ENCODE measurements at regions not wholly inside any gene's neighbourhood (a gene's known extent, or its start where the extent isn't known, plus 50 kb on each side); places are given as distances from the start of the nearest gene placed in this dataset.
A peak's percentile ranks its signal among the peaks of the same experiment; 100 is the strongest.

DNA sequence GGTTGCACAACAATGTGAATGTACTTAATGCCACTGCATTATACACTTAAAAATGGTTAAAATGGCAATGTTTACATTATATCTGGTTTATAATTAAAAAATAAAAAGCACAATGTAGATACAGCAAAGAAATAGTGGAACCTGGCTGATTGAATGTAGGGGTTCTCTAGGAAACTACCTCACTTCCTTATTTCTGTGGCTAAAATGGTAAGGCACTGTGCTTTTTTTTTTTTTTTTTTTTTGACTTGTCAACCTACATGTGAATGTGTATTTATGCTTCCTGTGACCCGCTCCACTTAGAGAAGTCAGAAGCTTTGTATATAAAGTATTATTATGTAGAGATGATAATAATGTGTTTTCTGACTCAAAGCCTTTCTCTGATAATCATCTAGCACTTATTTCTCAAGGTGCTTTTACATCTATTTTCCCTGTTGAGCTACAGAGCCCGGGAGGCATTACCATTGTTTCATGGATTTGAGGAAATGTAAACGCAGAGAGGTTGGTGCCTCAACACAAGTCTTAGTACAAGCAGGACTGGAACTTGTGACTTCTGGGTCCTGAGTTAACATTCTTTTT, 55.0 kb downstream of the SOX4 start:
- DNase-seq = no peak

DNA sequence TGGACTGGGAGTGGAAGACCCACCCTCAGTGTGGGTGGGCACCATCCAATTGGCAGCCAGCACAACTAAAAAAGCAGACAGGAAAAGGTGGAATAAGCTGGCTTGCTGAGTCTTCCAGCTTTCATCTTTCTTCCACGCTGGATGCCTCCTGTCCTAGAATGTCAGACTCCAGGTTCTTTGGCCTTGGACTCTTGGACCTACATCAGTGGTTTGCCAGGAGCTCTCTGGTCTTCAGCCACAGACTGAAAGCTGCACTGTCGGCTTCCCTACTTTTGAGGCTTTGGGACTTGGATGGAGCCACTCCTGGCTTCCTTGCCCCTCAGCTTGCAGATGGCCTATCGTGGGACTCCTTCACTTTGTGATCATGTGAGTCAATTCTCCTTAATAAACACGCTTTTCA, 59.8 kb downstream of the SOX4 start:
- no peak for DNase-seq

DNA sequence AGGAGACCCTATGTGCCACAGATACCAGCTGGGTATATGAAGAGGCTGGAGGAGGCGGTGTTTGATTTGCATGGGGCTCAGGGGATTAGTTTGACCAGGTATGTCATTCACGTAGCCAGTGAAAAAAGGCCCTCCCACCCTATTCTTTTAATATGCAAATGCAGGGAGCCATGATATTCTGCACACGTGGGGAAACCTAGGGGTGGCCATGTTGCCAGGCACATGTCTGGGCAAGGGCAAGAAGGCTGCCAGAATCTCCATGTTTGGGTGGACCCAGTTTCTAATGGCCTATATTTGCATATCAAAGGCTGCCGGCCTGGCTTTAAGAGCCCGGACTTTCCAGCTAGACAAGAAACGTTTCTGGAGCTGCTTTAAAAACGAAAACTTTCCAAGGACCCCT, 60.4 kb downstream of the SOX4 start:
- DNase-seq = no peak

DNA sequence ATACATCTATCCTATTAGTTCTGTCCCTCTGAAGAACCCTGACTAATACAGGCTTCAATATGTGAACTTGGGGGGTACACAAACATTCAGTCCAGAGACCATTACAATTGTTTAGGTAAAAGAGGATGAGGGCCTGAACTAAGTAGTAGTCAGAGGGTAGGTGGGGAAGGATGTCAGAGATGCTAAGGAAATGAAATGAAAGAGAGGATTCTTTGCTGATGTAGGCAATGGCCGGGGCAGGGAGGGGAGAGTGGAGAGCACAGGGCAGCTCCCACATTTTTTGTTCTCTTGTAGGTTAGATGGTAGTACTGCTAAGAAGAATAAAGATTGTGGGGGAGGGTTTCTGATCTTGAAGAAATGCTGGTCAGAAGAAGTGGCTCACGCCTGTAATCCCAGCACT, 60.8 kb downstream of the SOX4 start:
- DNase-seq = no peak

DNA sequence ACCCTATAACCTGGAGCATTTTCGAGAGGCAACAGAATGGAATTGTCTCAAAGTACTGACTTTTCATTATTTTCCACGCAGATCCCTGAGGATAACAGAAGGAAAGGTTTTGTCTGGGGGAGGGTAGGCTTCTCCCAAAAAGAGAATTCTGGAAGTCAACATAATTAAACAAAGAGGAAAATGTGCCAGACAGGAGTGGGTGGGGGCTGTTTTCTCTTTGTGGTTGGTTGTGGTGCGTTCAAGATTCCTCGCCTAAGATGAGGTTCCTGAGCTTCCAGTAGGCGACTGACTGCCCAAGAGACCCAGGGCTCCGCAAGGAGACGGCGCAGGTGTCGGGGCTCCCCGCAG, 70.4 kb downstream of the SOX4 start:
- no peak for DNase-seq

DNA sequence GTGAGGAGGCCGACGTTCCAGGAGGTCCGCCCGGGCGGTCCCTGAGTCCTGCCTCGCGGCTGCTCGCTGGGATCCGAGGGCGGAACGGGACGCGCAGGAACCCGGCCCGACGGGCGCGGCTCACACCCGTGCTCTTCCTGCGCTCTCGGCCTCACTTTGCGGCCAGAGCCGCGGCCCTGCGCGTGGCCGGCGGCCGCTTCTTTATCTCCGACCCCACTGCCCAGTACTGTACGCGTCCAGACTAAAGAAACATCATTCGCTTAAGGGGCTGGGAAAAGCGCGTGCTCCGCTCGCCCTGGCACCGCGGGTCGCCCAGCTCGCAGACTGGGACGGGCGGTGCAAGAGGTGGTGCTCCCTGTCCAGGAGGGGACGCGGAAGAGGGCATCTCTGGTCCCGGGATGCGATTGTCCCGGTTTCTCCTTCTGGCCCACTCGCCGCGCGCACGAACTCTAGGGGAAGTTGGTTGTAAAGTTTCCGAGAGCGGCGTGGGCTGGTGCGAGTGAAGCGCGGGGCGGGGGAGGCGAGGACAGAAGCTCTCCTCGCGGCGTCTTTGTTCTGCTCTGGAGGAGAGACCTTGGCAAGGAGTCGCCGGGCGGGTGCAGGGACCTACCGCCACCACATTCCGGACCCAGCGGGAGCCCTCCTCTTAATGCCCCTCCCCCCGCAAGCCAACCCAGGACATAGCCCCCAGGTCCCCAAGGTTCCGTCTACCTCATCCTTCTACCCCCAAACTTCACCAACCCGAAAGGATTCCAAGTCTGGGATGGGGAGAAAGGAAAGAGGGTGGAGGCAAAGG, 71.0 kb downstream of the SOX4 start:
- peak; percentile 29 for DNase-seq

DNA sequence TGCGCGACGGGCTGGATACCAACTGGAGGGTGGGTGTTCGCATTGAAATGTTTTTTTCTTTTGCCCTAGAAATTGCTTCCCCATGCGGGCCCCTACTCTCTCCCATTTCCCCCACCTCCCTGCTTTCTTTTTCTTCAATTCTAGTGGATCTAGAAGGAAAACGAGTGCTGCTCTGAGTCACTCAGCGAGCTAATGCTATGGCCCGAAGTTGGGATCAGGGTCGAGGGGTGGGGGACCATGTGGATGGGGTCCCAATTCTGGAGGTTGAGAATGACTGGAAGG, 71.5 kb downstream of the SOX4 start:
- DNase-seq = no peak

DNA sequence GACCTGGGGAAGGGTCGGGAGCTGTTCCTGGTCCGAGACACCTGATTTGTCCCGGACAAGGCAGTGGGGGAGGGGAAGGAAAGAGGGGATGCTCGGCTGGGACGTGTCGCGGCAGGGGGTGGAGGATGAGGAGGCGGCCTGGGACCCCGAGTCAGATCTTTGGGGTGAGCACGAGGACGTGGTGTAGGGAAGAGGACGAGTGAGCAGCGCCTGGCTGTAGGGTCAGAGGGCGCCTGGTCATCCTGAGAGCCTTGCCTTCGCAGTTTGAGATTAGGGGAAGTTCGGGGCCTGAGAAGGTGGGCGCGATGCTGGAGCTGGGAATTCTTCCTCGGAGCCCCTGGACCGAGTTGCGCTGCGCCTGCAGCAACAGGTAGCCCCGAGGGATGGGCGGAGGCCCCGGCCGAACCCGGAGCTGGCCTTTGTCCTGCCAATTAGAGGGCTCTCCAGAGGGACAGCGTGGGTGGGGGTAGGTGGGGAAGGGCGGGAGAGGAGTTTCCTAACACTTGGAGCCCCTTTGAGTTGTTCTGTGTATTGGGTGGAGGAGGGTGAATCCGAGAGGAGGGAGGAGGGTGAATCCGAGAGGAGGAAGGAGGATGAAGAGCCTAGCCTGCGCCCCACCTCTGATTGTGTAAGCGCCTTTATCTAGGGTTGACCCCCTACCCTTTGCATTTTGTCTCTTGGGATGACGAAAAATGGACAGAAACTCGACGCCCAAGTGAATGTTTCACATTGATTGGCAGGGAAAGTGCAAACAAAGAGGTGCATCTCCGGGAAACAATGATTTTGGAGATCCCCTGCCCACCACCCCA, 72.0 kb downstream of the SOX4 start:
- no peak for DNase-seq

DNA sequence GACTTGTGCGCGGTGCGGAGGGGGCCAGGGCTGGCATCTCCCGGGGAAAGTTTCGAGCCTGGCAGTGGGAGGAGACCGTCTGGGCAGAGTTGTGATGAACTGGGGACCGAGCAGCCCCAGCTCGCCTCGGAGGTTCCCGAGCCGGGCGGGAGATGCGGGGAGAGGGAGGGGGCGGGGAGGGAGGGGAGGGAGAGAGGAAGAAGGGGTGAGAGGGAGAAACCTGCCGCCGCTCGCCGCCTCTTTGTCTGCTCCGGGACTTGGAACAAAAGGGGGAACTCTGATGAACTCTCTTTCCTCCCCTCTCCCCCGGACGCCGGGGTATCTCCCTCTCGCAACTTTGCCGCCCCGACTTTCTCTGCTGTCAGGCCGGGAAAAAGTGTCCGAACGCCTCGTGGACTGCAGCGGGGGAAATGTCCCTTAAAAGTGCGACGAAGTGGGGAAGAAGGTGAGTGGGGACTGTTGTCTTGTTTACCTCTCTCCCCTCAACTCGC, 72.7 kb downstream of the SOX4 start:
- DNase-seq = no peak

DNA sequence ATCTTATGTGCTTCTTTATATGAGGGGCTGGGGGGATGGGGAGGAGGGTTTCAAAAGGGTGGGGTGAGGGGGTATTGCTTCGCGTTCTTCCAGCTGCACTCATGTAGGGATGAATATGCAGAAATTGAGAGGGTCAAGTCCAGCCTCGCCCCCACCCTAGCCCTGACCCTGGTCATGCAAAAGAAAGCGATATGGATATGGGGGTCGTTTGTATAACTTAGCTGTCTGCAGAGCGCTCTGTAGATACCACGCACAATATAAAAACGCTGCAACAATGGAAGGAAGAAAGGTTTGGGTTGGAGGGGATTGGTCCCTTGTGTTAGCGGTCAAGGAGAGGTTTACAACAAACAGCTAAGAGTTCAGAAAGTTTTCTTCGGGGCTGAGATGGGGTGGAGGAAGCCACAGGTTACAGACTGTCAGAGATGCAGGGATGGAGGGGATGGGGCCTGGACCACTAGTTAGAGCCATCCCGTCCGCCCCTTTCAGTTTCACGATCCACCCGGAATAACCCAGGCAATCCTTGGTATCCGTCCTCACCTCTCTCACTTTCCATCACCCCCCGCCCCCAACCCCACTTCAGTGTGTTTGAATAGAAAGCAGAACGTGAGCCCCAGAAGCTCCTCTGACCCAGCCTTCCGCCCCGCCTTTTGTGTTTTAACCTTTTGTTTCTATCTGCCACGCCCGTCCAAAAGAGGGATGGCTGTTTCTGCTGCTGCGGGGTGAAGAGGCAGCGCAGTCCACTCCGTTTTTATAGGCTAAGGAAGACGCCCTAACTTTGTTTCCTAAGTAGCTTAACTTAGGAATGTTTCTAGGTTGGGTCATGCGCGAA, 73.5 kb downstream of the SOX4 start:
- DNase-seq = no peak

DNA sequence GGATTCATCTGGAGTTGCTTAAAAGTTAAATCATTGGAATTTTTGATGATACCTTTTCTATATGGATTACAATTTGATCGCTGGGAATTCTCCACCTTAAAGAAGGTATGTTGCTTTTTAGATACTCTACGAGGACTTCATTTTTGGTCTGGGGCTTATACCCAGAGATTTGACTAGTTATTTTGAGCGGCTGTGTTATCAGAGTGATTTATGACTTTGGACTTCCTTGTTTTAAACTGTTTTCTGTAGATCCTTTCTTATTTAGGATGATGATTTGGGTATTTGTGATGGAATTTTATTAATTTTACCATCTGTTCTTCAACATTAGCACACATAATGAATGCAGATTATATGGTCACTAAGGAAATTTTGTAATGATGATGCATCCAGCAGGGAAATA, 75.2 kb downstream of the SOX4 start:
- no peak for DNase-seq

DNA sequence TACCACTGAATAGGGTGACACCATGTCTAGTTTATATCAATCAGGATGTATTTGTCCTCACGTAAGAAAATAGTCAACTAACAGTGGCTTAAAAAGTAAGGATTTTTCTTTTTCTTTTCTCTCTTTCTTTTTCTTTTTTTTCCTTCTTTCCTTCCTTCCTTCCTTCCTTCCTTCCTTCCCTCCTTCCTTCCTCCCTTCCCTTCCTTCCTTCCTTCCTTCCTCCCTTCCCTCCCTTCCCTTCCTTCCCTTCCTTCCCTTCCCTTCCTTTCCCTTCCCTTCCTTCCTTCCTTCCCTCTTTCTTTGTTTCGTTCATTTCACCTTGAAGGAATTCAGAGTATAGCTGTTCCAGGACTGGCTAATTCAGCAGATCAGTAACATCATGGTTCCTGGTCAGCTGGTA, 83.2 kb downstream of the SOX4 start:
- DNase-seq = no peak

DNA sequence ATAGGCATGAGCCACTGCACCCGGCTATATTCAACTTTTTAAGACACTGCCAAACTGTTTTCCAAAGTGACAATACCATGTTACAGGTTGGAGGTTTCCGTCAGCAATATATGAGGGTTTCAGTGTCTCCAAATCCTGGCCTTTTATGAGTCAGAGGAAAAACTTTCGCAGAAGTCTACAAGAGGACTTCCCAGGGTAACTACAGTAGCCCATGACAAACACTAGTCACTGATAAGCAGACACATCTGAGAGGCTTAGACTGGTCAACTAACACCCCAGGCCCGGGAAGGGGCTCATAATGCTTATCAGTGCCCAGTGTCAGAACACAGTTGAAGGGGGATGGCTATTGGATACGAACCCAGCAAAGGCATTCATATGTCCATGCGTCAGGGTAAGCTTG, 85.4 kb downstream of the SOX4 start:
- no peak for DNase-seq

DNA sequence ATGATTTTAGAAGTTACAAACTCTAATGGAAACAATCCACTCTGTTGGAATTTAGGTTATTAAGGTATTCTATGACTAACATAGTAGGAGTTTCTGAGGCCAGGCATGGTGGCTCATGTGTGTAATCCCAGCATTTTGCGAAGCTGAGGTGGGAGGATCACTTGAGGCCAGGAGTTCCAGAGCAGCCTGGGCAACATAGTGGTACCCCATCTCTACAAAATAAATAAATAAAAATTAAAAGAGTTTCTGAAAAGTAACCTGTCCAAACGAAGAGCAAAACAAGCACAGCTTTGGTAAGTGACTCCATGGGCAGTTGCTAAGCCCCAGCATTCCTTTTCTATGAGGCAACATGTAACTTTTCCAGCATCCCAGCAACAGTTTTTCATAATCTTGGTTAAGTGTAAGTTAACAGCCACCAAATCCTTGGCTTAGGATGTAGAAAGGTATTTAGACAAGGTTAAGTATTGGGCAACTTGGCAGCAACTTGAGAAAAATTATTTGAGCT, 86.3 kb downstream of the SOX4 start:
- DNase-seq = no peak

DNA sequence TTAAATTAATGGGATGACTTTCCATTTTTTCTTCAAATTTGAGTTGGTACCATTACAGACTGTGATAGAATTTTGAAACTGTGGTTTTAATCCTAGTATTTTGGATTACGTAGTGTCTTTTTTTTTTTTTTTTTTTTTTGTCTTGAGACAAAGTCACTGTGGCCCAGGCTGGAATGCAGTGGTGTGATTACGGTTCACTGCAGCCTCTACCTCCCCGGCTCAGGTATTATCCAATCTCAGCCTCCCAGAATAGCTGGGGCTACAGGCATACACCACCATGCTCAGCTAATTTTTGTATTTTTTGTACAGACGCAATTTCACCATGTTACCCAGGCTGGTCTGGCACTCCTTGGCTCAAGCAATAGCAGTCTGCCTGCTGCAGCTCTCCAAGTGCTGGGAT, 87.1 kb downstream of the SOX4 start:
- DNase-seq = no peak

DNA sequence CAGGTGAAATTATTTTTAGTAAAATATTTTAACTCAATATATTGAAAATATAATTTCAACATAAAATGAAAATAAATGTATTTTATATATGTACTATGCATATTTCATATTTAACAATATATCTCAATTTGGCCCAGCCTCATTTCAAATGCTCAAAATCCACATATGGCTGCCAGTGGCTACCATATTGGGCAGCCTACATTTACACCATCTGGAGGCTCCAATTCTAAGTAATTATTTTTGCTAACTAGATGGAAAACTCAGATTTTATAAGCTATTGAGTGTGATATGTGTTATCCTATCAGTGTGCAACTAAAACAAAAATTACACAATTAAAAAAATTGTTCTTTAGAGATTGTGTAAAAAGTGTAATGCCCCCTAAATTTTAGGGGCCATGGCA, 96.9 kb downstream of the SOX4 start:
- no peak for DNase-seq

DNA sequence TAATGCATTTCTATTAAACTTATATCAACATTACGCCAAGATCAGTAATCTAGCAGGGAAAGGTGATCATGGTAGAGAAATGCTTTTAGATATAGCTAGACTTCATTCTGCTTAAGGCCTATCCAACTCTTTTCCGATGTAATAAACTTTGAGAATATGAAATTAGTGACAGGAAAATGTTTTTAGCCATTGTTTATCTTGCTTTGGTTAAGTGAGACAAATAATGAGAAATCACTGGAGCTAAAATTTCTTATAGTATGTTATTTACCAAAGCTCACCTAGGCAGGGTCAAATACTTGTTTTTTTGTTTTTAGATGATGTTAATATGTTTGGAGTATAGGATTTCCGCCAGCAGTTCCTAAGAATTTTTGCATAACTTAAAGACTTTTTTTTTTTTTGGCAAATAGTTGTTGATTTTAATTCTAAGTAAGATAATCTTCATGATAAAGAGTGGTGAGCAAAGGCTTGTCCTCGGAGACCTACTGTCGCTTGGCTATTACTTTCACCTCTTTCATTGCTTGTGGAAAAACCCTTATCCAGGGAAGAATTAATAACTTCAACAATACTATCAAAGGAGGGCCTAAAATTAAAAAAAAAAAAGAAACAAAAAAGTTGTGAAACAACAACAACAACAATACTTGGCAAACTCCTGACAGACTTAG, 98.3 kb downstream of the SOX4 start:
- no peak for DNase-seq

DNA sequence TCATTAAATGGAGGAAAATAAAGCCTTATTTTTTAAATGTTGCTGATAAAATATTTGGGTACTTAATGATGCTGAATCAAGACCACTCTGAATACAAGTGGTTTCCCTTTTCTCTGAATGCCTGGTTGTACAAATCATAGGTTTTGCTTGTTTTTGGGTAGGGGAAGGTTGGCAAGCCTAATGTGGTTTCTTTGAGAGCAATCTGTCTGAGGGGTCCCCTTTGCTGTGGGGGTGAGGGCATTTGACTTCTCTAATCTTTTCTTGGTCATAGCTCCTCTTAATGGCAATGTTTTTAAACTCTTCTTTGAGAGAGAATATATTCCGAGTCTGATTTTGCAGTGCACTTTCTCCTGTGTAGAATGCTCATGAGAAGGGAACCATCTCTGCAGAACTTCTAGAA, 99.2 kb downstream of the SOX4 start:
- no peak for DNase-seq

DNA sequence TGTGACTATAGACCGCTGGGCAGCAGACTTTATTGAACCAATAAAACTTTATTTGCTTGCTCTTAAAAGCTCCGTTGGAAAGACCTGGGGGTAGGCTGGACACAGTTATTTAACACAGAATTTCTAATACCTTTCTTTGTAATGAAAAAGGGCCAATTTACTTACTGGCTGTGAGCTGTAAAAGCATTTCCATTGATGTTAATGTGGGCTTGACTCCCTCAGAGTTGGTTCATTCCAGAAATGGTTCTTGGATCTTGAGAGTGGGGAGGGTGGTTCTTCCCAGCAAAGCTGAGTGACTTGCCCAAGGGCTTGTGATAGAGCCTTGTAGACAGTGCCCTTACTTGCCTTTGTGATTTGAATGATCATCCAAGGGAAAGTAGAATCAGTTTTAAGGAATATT, 100.6 kb downstream of the SOX4 start:
- DNase-seq = no peak

DNA sequence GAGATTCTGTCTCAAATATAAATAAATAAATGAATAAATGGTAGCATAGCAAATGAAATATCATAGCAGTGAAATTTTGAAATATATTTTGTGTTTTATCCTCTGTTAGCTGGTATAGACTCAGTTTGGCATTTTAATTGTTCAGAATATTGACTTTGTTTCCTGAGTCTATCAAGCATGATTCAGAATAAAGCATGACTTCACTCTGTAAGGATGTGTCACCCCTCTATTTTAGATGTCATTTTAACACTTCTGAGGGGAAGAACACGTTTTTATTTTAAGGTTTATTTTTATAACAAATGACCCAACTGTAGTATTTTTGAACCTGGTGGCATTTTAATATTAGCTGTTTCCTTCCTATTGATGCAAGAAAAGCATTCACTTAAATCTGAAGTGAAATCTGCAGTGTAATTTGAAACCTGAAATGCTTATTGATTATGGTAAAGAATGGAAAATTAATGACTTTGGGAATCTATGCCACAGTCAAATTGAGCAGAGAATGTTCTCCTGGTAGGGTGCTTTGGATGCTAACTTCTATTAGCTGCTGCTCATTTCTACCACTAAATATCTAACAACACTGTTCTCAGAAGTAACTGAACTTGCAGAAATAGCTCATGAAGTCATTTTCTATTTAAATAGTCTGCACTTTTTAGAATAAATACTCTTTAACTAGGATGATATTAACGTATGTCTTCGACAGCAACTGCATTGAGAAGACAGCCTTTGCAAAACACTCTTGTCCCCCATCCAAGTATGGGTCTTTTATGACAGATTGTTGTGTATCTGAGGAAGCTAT, 114.2 kb downstream of the SOX4 start:
- no peak for DNase-seq

DNA sequence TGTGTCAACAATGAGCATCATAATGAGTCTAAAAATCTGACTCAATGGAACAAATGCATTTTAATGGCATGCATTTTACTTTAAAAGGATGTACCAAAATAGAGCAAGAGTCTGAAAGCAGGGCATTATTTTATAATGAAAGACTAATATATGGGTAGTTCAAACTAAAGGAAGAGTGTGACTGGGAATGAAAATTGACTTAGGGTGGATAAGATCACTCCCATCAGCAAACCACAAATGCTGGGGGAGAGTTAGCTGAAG, 114.7 kb downstream of the SOX4 start:
- DNase-seq = no peak

DNA sequence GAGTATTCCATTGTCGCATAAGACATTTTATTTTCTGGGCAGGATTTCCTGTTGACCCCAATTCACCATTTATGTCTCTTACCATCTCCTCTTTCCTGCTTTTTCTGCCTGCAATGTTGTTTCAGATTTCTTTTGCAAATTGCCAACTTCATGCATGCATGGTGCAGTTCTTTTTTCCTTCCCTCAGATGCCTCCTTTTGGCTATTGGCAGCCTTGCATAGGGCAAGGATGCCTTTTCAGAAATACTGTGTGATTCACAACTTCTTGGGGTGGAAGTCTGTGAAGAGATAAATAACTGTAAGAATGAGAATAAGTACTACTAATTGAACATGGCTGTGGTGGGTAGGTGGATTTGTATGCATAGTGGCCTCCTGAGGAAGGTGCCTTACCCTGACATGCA, 116.7 kb downstream of the SOX4 start:
- DNase-seq = no peak
